Transverse colon (tissue), 3 donors: ENCODE measurements at regions not wholly inside any gene's neighbourhood (a gene's known extent, or its start where the extent isn't known, plus 50 kb on each side); places are given as distances from the start of the nearest gene placed in this dataset.

ENCODE experiments used
- CTCF ChIP-seq, 5 experiments: fragments of 200-600 bp in 3 of 5; fragments of 450-650 bp in 2 of 5; sonication (generic) in 3 of 5; IDR thresholded peaks; 1 replicate in 2 of 5; 2 replicates in 3 of 5; pipeline ENCODE4 v1.5.1; 2016 to 2017; ENCODE audit warnings: antibody characterized with exemption in 5 of 5, inconsistent platforms in 3 of 5, mild to moderate bottlenecking in 2 of 5, moderate library complexity in 1 of 5
- POLR2A ChIP-seq: fragments of 450-650 bp; IDR thresholded peaks from one replicate; pipeline ENCODE4 v1.6.1; 2016; ENCODE audit warnings: antibody characterized with exemption, mild to moderate bottlenecking, moderate library complexity

DNA sequence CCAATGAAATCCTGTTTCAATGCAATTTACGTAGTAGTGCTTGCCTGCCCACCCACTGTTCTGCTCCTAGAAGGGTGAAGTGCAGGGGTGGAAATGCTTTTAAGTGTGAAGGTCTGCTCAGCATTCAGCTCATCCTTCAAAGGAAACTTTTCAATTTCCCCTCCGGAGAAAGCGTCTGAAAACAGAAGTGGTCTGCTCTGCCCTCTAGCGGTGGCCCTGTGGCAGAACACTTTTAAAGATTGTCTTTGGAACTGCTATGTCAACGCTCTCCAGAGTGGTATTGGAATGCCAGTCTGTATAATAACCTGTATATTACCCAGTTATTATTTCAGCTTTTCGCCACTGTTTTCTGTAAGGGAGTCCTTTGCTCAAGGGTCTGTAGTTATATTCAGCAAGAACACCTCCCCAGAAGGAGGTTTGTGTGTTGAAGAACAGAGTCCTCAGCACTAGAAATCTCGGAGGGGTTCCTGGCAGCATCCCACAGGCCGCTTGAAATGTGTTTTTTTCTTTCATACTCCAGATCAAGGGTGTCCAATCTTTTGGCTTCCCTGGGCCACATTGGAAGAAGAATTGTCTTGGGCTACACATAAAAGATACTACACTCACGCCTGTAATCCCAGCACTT lies 63.1 kb upstream of the KLHL31 start:
- TF ChIP-seq CTCF (IDR thresholded peaks at IDR 0.05) (peak; percentile 60 to 90 (median 75)), POLR2A (no peak)
